ENCODE measurements at regions not wholly inside any gene's neighbourhood (a gene's known extent, or its start where the extent isn't known, plus 50 kb on each side); places are given as distances from the start of the nearest gene placed in this dataset.

GRCh38 chr7:131859147-131859821 lies 302.9 kb upstream of the PODXL start:
- H3K4me3 ChIP-seq (replicated peaks in 1 of 2; ENCODE audit: low read depth in 2 of 2, low read length in 2 of 2) = no peak overlapping the region
- TF ChIP-seq CTCF (IDR thresholded peaks at IDR 0.05; ENCODE audit: low read depth, low read length) = peak; percentile 94
- DNase-seq (ENCODE audit: low read depth in 2 of 2) = peak; percentile 74 to 80

- TF ChIP-seq CTCF (IDR thresholded peaks at IDR 0.05; ENCODE audit: low read depth, low read length) = no peak
- DNase-seq (ENCODE audit: low read depth in 2 of 2) = no peak
- no peak overlapping the region for H3K4me3 ChIP-seq (replicated peaks in 1 of 2; ENCODE audit: low read depth in 2 of 2, low read length in 2 of 2)
These were observed 302.2 kb upstream of the PODXL start for GRCh38 chr7:131858611-131859010.

GRCh38 chr7:131849472-131849871 lies 293.0 kb upstream of the PODXL start:
- TF ChIP-seq CTCF (IDR thresholded peaks at IDR 0.05; ENCODE audit: low read depth, low read length) = no peak
- DNase-seq (ENCODE audit: low read depth in 2 of 2) = no peak
- no peak overlapping the region for H3K4me3 ChIP-seq (replicated peaks in 1 of 2; ENCODE audit: low read depth in 2 of 2, low read length in 2 of 2)

GRCh38 chr7:131848033-131848432 lies 291.6 kb upstream of the PODXL start:
- DNase-seq (ENCODE audit: low read depth in 2 of 2) = no peak
- H3K4me3 ChIP-seq (replicated peaks in 1 of 2; ENCODE audit: low read depth in 2 of 2, low read length in 2 of 2) = no peak overlapping the region
- no peak for TF ChIP-seq CTCF (IDR thresholded peaks at IDR 0.05; ENCODE audit: low read depth, low read length)

GRCh38 chr7:131845573-131846314 lies 289.3 kb upstream of the PODXL start:
- no peak for DNase-seq (ENCODE audit: low read depth in 2 of 2)
- TF ChIP-seq CTCF (IDR thresholded peaks at IDR 0.05; ENCODE audit: low read depth, low read length) = no peak
- no peak overlapping the region for H3K4me3 ChIP-seq (replicated peaks in 1 of 2; ENCODE audit: low read depth in 2 of 2, low read length in 2 of 2)

GRCh38 chr7:131844369-131844768 lies 287.9 kb upstream of the PODXL start:
- DNase-seq (ENCODE audit: low read depth in 2 of 2) = no peak
- H3K4me3 ChIP-seq (replicated peaks in 1 of 2; ENCODE audit: low read depth in 2 of 2, low read length in 2 of 2) = no peak overlapping the region
- TF ChIP-seq CTCF (IDR thresholded peaks at IDR 0.05; ENCODE audit: low read depth, low read length) = no peak

All from cardiac fibroblast (primary cell).